IMR-90 (cell line): ENCODE measurements at regions not wholly inside any gene's neighbourhood (a gene's known extent, or its start where the extent isn't known, plus 50 kb on each side); places are given as distances from the start of the nearest gene placed in this dataset.

Experiments
- BHLHE40 ChIP-seq: fragments of 150-350 bp; IDR thresholded peaks from 2 replicates; pipeline ENCODE4 v1.6.1; 2016; ENCODE audit warnings: mild to moderate bottlenecking, low read depth, low read length
- CEBPB ChIP-seq: IDR thresholded peaks from 2 replicates; pipeline ENCODE4 v1.6.1; 2012; ENCODE audit warnings: low read depth, low read length, improper control_type of control experiment
- CHD1 ChIP-seq: IDR thresholded peaks from 2 replicates; pipeline ENCODE4 v1.6.1; 2012; ENCODE audit warnings: low read depth, low read length, improper control_type of control experiment
- FOS ChIP-seq: fragments of 150-350 bp; IDR thresholded peaks from 2 replicates; pipeline ENCODE4 v1.6.1; 2016; ENCODE audit warnings: low read depth, low read length
- MAFK ChIP-seq: IDR thresholded peaks from 2 replicates; pipeline ENCODE4 v1.6.1; 2012; ENCODE audit warnings: low read depth, low read length, improper control_type of control experiment
- MAZ ChIP-seq: IDR thresholded peaks from 2 replicates; pipeline ENCODE4 v1.6.1; 2012; ENCODE audit warnings: low read depth, mild to moderate bottlenecking, low read length, improper control_type of control experiment, moderate library complexity, borderline replicate concordance
- NFE2L2 ChIP-seq: fragments of 150-350 bp; IDR thresholded peaks from 2 replicates; pipeline ENCODE4 v1.6.1; 2016; ENCODE audit warnings: low read depth, mild to moderate bottlenecking, low read length
- POLR2A ChIP-seq: IDR thresholded peaks from 2 replicates; pipeline ENCODE4 v1.6.1; 2012; ENCODE audit warnings: mild to moderate bottlenecking, low read depth, low read length
- RAD21 ChIP-seq: IDR thresholded peaks from 2 replicates; pipeline ENCODE4 v1.6.1; 2012; ENCODE audit warnings: low read length, improper control_type of control experiment
- RCOR1 ChIP-seq: IDR thresholded peaks from 2 replicates; pipeline ENCODE4 v1.6.1; 2012; ENCODE audit warnings: mild to moderate bottlenecking, low read length, improper control_type of control experiment; ENCODE audit not compliant: insufficient replicate concordance
- RFX5 ChIP-seq: IDR thresholded peaks from 2 replicates; pipeline ENCODE4 v1.8.0; 2012; ENCODE audit warnings: low read depth, mild to moderate bottlenecking, low read length, moderate library complexity
- SMC3 ChIP-seq: fragments of 150-350 bp; IDR thresholded peaks from 2 replicates; pipeline ENCODE4 v1.6.1; 2016; ENCODE audit warnings: low read depth, mild to moderate bottlenecking, antibody characterized with exemption, low read length, moderate library complexity
- TF ChIP-seq, protein P1 (sequence below): conservative IDR thresholded peaks from 2 replicates; pipeline ENCODE4 v1.5.1; 2012; ENCODE audit warnings: mild to moderate bottlenecking, low read depth, low read length, improper control_type of control experiment
- TF ChIP-seq, protein P2 (sequence below): fragments of 150-350 bp; IDR thresholded peaks from 2 replicates; pipeline ENCODE4 v1.6.1; 2017; ENCODE audit warnings: mild to moderate bottlenecking, antibody characterized with exemption, low read length, low read depth

DNA sequence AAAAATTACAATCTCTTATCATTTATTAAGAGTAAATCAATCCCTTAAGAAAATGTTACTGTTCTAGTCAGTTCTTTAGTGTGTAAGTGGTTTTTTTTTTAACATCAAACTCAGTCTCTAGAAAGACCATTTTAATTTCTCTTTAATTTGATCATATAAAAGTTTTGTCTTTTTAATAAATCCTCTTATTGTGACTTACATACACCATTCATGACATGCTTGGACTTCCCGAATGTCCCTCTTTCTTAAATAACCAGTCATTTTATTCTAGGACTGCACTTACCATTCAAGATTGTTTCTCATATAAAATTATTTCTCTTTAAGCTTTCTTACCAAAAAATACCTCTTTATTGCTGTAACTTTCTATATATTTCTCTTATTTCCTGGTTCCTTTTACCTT, 60.8 kb upstream of the EVL start:
- TF ChIP-seq MAZ: no peak
- TF ChIP-seq, protein P1, sequence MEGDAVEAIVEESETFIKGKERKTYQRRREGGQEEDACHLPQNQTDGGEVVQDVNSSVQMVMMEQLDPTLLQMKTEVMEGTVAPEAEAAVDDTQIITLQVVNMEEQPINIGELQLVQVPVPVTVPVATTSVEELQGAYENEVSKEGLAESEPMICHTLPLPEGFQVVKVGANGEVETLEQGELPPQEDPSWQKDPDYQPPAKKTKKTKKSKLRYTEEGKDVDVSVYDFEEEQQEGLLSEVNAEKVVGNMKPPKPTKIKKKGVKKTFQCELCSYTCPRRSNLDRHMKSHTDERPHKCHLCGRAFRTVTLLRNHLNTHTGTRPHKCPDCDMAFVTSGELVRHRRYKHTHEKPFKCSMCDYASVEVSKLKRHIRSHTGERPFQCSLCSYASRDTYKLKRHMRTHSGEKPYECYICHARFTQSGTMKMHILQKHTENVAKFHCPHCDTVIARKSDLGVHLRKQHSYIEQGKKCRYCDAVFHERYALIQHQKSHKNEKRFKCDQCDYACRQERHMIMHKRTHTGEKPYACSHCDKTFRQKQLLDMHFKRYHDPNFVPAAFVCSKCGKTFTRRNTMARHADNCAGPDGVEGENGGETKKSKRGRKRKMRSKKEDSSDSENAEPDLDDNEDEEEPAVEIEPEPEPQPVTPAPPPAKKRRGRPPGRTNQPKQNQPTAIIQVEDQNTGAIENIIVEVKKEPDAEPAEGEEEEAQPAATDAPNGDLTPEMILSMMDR: no peak
- no peak for TF ChIP-seq NFE2L2
- no peak for TF ChIP-seq RFX5
- TF ChIP-seq, protein P2, sequence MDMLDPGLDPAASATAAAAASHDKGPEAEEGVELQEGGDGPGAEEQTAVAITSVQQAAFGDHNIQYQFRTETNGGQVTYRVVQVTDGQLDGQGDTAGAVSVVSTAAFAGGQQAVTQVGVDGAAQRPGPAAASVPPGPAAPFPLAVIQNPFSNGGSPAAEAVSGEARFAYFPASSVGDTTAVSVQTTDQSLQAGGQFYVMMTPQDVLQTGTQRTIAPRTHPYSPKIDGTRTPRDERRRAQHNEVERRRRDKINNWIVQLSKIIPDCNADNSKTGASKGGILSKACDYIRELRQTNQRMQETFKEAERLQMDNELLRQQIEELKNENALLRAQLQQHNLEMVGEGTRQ: no peak
- no peak for TF ChIP-seq POLR2A
- TF ChIP-seq CEBPB: no peak
- no peak for TF ChIP-seq FOS
- no peak for TF ChIP-seq SMC3
- no peak for TF ChIP-seq RAD21
- TF ChIP-seq BHLHE40: no peak
- no peak for TF ChIP-seq RCOR1
- TF ChIP-seq MAFK: no peak
- TF ChIP-seq CHD1: no peak
